HEK293T (cell line): ENCODE measurements at regions not wholly inside any gene's neighbourhood (a gene's known extent, or its start where the extent isn't known, plus 50 kb on each side); places are given as distances from the start of the nearest gene placed in this dataset.

ENCODE experiments used
- ARNT ChIP-seq: fragments of 450-650 bp; IDR thresholded peaks from 2 replicates; pipeline ENCODE4 v1.6.1; 2017; ENCODE audit warnings: mild to moderate bottlenecking
- BHLHE40 ChIP-seq: fragments of 450-650 bp; IDR thresholded peaks from 2 replicates; pipeline ENCODE4 v1.6.1; 2016; ENCODE audit warnings: mild to moderate bottlenecking, moderate library complexity, borderline replicate concordance
- FOXA1 ChIP-seq: fragments of 450-650 bp; IDR thresholded peaks from 2 replicates; pipeline ENCODE4 v1.6.1; 2016; ENCODE audit warnings: mild to moderate bottlenecking
- FOXK2 ChIP-seq: fragments of 450-650 bp; IDR thresholded peaks from 2 replicates; pipeline ENCODE4 v1.6.1; 2016; ENCODE audit warnings: mild to moderate bottlenecking
- FOXM1 ChIP-seq: fragments of 450-650 bp; IDR thresholded peaks from 2 replicates; pipeline ENCODE4 v1.6.1; 2017; ENCODE audit warnings: mild to moderate bottlenecking, borderline replicate concordance
- LEF1 ChIP-seq: fragments of 450-650 bp; IDR thresholded peaks from 2 replicates; pipeline ENCODE4 v1.6.1; 2017; ENCODE audit warnings: mild to moderate bottlenecking, borderline replicate concordance
- NFRKB ChIP-seq: fragments of 450-650 bp; IDR thresholded peaks from 2 replicates; pipeline ENCODE4 v1.6.1; 2016; ENCODE audit warnings: mild to moderate bottlenecking, moderate library complexity
- SP1 ChIP-seq: fragments of 450-650 bp; IDR thresholded peaks from 2 replicates; pipeline ENCODE4 v1.6.1; 2017
- SUZ12 ChIP-seq: fragments of 450-650 bp; IDR thresholded peaks from 2 replicates; pipeline ENCODE4 v1.6.1; 2016; ENCODE audit warnings: mild to moderate bottlenecking
- ZNF384 ChIP-seq: fragments of 450-650 bp; IDR thresholded peaks from 2 replicates; pipeline ENCODE4 v1.6.1; 2016

- TF ChIP-seq NFRKB (no peak), FOXK2 (no peak), LEF1 (no peak), FOXA1 (no peak), SP1 (no peak), SUZ12 (no peak), ARNT (no peak), BHLHE40 (no peak), FOXM1 (no peak), ZNF384 (no peak)
These were observed 127.5 kb upstream of the IRX4 start for GRCh38 chr5:2009986-2010914.
